HFFc6 (cell line): ENCODE measurements at regions not wholly inside any gene's neighbourhood (a gene's known extent, or its start where the extent isn't known, plus 50 kb on each side); places are given as distances from the start of the nearest gene placed in this dataset.

Experiments
- DNase-seq: peaks from one replicate; pipeline ENCODE4 v3.0.0-alpha.2; 2018
- H3K27ac Mint-ChIP-seq: 2 replicates; pipeline ENCODE4 v1.8.0; 2020; ENCODE audit warnings: mild to moderate bottlenecking, mixed read lengths
- H3K27me3 Mint-ChIP-seq: 2 replicates; pipeline ENCODE4 v1.8.0; 2021; ENCODE audit warnings: mild to moderate bottlenecking, moderate library complexity, mixed read lengths; ENCODE audit not compliant: insufficient read depth
- H3K36me3 Mint-ChIP-seq: 2 replicates; pipeline ENCODE4 v1.8.0; 2021; ENCODE audit warnings: low read depth, mixed read lengths
- H3K4me1 Mint-ChIP-seq: 2 replicates; pipeline ENCODE4 v1.8.0; 2020; ENCODE audit warnings: low read depth, mixed read lengths
- H3K4me3 Mint-ChIP-seq: 2 replicates; pipeline ENCODE4 v1.8.0; 2020; ENCODE audit warnings: mild to moderate bottlenecking, moderate library complexity, mixed read lengths
- H3K9me3 Mint-ChIP-seq: 2 replicates; pipeline ENCODE4 v1.8.0; 2020; ENCODE audit warnings: mild to moderate bottlenecking, mixed read lengths
- CTCF ChIP-seq: fragments of 200-600 bp; sonication (generic); IDR thresholded peaks from 2 replicates; pipeline ENCODE4 v1.5.0; 2021; ENCODE audit warnings: antibody characterized with exemption, mild to moderate bottlenecking

DNA sequence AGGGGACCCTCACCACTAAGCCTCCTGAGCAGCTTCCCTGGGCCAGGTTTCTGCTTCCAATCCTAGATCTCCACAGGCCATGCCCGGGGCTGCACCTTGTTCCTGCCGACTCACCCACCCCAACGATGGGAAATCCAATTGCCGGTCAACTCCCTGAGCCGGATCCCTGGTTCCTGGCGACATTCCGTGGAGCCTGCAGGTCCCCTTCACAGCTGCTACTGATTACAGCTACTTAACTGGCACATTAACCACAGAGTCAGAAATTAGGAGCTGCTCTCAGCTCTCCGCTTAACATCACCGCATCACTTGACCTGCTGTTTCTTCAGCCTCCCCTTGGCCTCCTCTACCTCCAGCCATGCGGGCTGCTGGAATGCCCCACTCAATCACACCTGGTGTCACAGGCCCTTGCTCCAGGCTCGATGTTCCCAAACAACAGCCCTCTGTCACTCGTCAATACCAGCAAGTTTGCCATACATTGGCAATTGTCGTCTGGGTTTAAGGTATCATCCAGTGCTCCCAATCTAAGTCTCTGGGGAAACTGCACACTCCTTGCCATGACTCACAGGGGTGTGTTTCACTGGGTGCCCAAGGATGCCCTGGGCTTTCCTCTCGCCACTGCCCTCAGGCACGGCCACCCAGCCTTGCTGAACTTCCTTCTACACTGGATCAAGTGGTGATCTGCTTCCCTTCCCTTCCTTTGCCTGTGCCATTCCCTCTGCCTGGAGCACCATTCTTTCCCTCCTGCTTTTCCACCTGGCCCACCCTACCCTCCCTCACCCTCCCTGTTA lies 181.0 kb downstream of the MN1 start:
- Mint-ChIP-seq H3K27me3 (peaks cover 24% of the 10 kb centered on the region), H3K36me3 (no peaks in the 10 kb centered on the region), H3K4me3 (no peak overlapping the region), H3K27ac (no peak overlapping the region), H3K9me3 (no peaks in the 10 kb centered on the region), H3K4me1 (peaks cover 5% of the 10 kb centered on the region; the same call in 1 of the 2 replicates)
- TF ChIP-seq CTCF = no peak
- no peak for DNase-seq

- no peaks in the 10 kb centered on the region for H3K36me3 Mint-ChIP-seq
- no peak overlapping the region for H3K27ac Mint-ChIP-seq
- TF ChIP-seq CTCF = no peak
- no peaks in the 10 kb centered on the region for H3K9me3 Mint-ChIP-seq
- H3K27me3 Mint-ChIP-seq = peaks cover 18% of the 10 kb centered on the region
- DNase-seq = no peak
- peaks cover 5% of the 10 kb centered on the region; the same call in 1 of the 2 replicates for H3K4me1 Mint-ChIP-seq
- H3K4me3 Mint-ChIP-seq = no peak overlapping the region
Observed at GRCh38 chr22:27621486-27622070, 180.0 kb downstream of the MN1 start.

DNA sequence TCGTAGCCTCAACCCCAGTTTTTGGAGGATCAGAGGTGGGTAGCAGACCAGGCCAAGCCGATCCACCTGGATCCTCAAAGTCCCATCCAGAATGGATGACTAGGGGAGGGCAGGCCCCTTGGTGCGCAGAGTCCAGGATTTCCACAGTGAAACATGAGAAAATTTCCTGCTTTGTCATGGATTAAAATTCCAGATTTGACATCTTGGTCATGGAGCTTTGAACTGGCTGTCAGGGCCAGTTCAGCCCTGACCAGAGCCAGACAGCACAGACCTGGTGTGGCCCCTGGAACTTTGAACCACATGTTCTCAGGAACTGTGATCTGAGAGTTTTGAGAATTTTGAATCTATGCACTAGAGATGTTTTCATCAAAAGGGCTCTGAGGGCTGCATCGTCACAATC lies 177.5 kb downstream of the MN1 start:
- no peak overlapping the region for H3K4me3 Mint-ChIP-seq
- TF ChIP-seq CTCF = no peak
- H3K9me3 Mint-ChIP-seq = no peaks in the 10 kb centered on the region
- DNase-seq = no peak
- H3K27me3 Mint-ChIP-seq = peaks cover 9% of the 10 kb centered on the region
- no peaks in the 10 kb centered on the region for H3K36me3 Mint-ChIP-seq
- H3K4me1 Mint-ChIP-seq = peaks cover 5% of the 10 kb centered on the region; the same call in 1 of the 2 replicates
- H3K27ac Mint-ChIP-seq = no peak overlapping the region

DNA sequence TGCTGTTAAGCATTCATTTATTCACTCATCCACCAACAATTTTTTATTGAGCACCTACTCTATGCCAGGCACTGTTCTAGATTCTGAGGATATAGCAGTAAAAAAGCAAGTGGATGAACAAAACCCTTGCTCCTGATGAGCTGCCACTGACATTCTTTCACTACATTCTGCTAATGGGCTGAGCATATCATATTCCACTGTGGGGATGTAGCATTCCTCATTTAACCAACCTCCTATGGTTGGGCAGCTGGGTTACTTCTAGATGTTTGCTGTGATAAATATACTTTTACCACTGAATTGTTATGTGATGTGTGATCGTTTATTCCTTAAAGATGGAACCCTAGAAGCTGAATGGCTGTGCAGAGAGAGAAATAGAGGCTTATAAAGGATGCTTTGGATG lies 176.9 kb downstream of the MN1 start:
- H3K4me3 Mint-ChIP-seq = no peak overlapping the region
- H3K9me3 Mint-ChIP-seq = no peaks in the 10 kb centered on the region
- peaks cover 5% of the 10 kb centered on the region; the same call in 1 of the 2 replicates for H3K4me1 Mint-ChIP-seq
- peaks cover 9% of the 10 kb centered on the region for H3K27me3 Mint-ChIP-seq
- no peak for TF ChIP-seq CTCF
- no peak for DNase-seq
- H3K27ac Mint-ChIP-seq = no peak overlapping the region
- no peaks in the 10 kb centered on the region for H3K36me3 Mint-ChIP-seq

DNA sequence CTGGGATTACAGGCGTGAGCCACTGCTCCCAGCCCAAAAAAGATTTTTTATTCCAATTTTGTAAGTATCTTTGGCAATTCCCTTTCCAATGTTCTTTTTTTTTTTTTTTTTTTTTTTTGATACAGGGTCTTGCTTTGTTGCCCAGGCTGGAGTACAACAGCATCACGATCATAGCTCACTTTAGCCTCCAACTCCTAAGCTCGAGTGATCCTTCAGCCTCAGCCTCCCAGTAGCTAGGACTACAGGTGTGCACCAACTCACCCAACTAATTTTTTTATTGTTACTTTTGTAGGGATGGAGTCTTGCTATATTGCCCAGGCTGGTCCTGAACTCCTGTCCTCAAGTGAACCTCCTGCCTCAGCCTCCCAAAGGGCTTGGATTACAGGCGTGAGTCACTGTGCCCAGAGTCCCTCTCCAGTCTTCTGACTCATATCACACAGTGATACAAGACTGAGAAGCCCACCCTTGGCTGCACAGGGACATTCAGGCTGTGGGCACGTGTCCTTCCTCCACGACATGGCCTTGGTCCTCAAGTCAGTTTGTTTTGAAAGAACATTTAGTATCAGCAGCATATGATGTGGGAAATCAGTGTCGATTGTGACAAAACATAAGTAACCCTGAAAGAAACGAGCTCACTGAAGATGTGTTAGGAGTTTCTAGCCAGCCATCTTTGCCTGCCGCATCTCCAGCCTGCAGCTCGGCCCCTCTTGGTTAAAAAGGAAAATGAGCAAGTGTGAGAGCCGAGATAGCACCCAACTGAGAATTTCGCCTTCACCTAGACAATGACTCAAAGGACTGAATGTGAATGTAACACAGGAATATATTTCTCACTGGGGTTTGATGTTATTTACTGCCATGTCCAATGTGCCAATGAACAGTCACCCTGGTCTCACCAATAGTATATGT lies 175.5 kb downstream of the MN1 start:
- Mint-ChIP-seq H3K9me3 (no peaks in the 10 kb centered on the region), H3K4me3 (no peak overlapping the region), H3K27ac (no peak overlapping the region), H3K27me3 (peaks cover 6% of the 10 kb centered on the region), H3K4me1 (no peaks in the 10 kb centered on the region), H3K36me3 (no peaks in the 10 kb centered on the region)
- TF ChIP-seq CTCF = no peak
- no peak for DNase-seq
